Endothelial cell of umbilical vein (primary cell): ENCODE measurements at regions not wholly inside any gene's neighbourhood (a gene's known extent, or its start where the extent isn't known, plus 50 kb on each side); places are given as distances from the start of the nearest gene placed in this dataset.

Experiments
- BruUV-seq: library from RNA; stranded (reverse); fragments of 400-500 nt; replicated peaks from 2 replicates; lab custom pipeline; 2021; lab: Mats Ljungman, UMichigan
- CTCF ChIA-PET: fragments of 300-600, 350-600 bp; sonication (Branson Sonifier 250); formaldehyde crosslinking; loops from one replicate; lab custom pipeline; 2021; ENCODE audit warnings: antibody characterized with exemption, inconsistent platforms; lab: Charles Lee
- POLR2A ChIA-PET: fragments of 300-600, 350-600 bp; sonication (Branson Sonifier 250); formaldehyde crosslinking; loops from one replicate; lab custom pipeline; 2021; ENCODE audit warnings: antibody characterized with exemption, inconsistent platforms; lab: Charles Lee
- DNase-seq: peaks from one replicate; pipeline ENCODE4 v3.0.0-alpha.2; 2011; ENCODE audit warnings: low read depth, low spot score
- FAIRE-seq: peaks from 2 replicates; lab custom pipeline; 2011; peaks lifted over from hg19 to GRCh38; lab: Jason Lieb, UNC
- H2AFZ ChIP-seq: 2 replicates; pipeline ENCODE4 v1.6.0; 2012; ENCODE audit warnings: low read depth, low read length, control low read depth, inconsistent platforms
- H3K27ac ChIP-seq: 2 replicates; pipeline ENCODE4 v1.5.1; 2011; ENCODE audit warnings: low read depth, mild to moderate bottlenecking, control low read depth, low read length, moderate library complexity; ENCODE audit not compliant: insufficient read depth
- H3K27me3 ChIP-seq, 2 experiments: 2 replicates each; pipeline versions ENCODE4 v1.6.0 to v1.6.1; 2011; ENCODE audit warnings: low read length in 2 of 2, mixed read lengths in 1 of 2; ENCODE audit not compliant: control insufficient read depth in 2 of 2, insufficient read depth in 2 of 2
- H3K36me3 ChIP-seq, 2 experiments: 2 replicates in 1 of 2; 3 replicates in 1 of 2; pipeline ENCODE4 v1.5.1; 2011; ENCODE audit warnings: low read length in 2 of 2, mild to moderate bottlenecking in 1 of 2, moderate library complexity in 1 of 2; ENCODE audit not compliant: control insufficient read depth in 2 of 2, insufficient read depth in 2 of 2; ENCODE audit errors: extremely low read depth in 1 of 2
- H3K4me1 ChIP-seq: 3 replicates; pipeline ENCODE4 v1.5.1; 2011; ENCODE audit warnings: mild to moderate bottlenecking, low read length; ENCODE audit not compliant: control insufficient read depth, insufficient read depth; ENCODE audit errors: extremely low read depth
- H3K4me2 ChIP-seq: 2 replicates; pipeline ENCODE4 v1.6.1; 2011; ENCODE audit warnings: low read length, control low read depth, mixed read lengths; ENCODE audit not compliant: insufficient read depth
- H3K4me3 ChIP-seq, 3 experiments: fragments of 200-600 bp in 1 of 3; sonication (generic), shearing (Covaris generic) in 1 of 3; replicated peaks in 1 of 3; 2 replicates each; pipeline ENCODE4 v1.5.1; 2011 to 2016; ENCODE audit warnings: control low read depth in 3 of 3, low read length in 3 of 3, mild to moderate bottlenecking in 2 of 3, inconsistent platforms in 1 of 3, low read depth in 1 of 3, moderate library complexity in 1 of 3; ENCODE audit not compliant: insufficient read depth in 1 of 3
- H3K79me2 ChIP-seq: 2 replicates; pipeline ENCODE4 v1.6.0; 2012; ENCODE audit warnings: low read length, inconsistent platforms; ENCODE audit not compliant: control insufficient read depth, insufficient read depth
- H3K9ac ChIP-seq: replicated peaks from 2 replicates; pipeline ENCODE3; 2011; ENCODE audit warnings: low read length, control low read depth; ENCODE audit not compliant: insufficient read depth; ENCODE audit errors: extremely low read depth
- H3K9me1 ChIP-seq: replicated peaks from 3 replicates; pipeline ENCODE4 v1.6.0; 2011; ENCODE audit warnings: mild to moderate bottlenecking, low read length; ENCODE audit not compliant: control insufficient read depth, insufficient read depth; ENCODE audit errors: extremely low read depth
- H3K9me3 ChIP-seq: replicated peaks from 2 replicates; pipeline ENCODE4 v1.5.1; 2012; ENCODE audit warnings: low read length, inconsistent platforms; ENCODE audit not compliant: control insufficient read depth, insufficient read depth
- H4K20me1 ChIP-seq: replicated peaks from 2 replicates; pipeline ENCODE3; 2011; ENCODE audit warnings: mild to moderate bottlenecking, low read length; ENCODE audit not compliant: control insufficient read depth, insufficient read depth; ENCODE audit errors: extremely low read depth
- EZH2 ChIP-seq: IDR thresholded peaks from 2 replicates; pipeline ENCODE4 v1.6.1; 2012; ENCODE audit warnings: borderline replicate concordance, low read depth, mild to moderate bottlenecking, moderate library complexity, low read length, inconsistent platforms; ENCODE audit not compliant: severe bottlenecking
- FOS ChIP-seq: IDR thresholded peaks from 2 replicates; pipeline ENCODE4 v1.6.1; 2011; ENCODE audit warnings: mild to moderate bottlenecking, low read length, moderate library complexity, borderline replicate concordance; ENCODE audit not compliant: insufficient read depth
- GATA2 ChIP-seq: IDR thresholded peaks from 2 replicates; pipeline ENCODE4 v1.7.0; 2011; ENCODE audit warnings: low read depth, mild to moderate bottlenecking, moderate library complexity, mixed read lengths, low read length; ENCODE audit not compliant: insufficient read length, insufficient read depth
- JUN ChIP-seq: IDR thresholded peaks from 2 replicates; pipeline ENCODE4 v1.6.1; 2011; ENCODE audit warnings: borderline replicate concordance, low read depth; ENCODE audit not compliant: insufficient read length, insufficient read depth
- MYC ChIP-seq: IDR thresholded peaks from one replicate; pipeline ENCODE4 v1.6.1; 2011; ENCODE audit warnings: mild to moderate bottlenecking, low read depth, low read length
- POLR2A ChIP-seq: IDR thresholded peaks from 2 replicates; pipeline ENCODE4 v1.6.1; 2012; ENCODE audit warnings: low read depth, mild to moderate bottlenecking, control low read depth, low read length
- POLR2AphosphoS5 ChIP-seq: IDR thresholded peaks from 2 replicates; pipeline ENCODE4 v1.6.1; 2012; ENCODE audit warnings: low read depth, mild to moderate bottlenecking, control low read depth, low read length, moderate library complexity; ENCODE audit not compliant: insufficient read depth
- dilution Hi-C: fragments of 300-500 bp; cut with MboI; formaldehyde crosslinking; loops from one replicate; pipeline ENCODE4 v1.15.0; 2019; ENCODE audit warnings: low sequenced_read_pairs; ENCODE audit not compliant: extremely low pct_ligation_motif_present
- intact Hi-C: fragments of 100-400 bp; cut with micrococcal nuclease; formaldehyde crosslinking; loops from one replicate; pipeline ENCODE4 v1.10.0; 2022
- TF ChIP-seq, protein P1 (sequence below), 2 donors: IDR thresholded peaks; 1 replicate in 1 of 2; 2 replicates in 1 of 2; pipeline ENCODE4 v1.5.1; 2011; ENCODE audit warnings: low read length in 2 of 2, mild to moderate bottlenecking in 2 of 2, moderate library complexity in 2 of 2, control low read depth in 1 of 2, inconsistent platforms in 1 of 2, low read depth in 1 of 2; ENCODE audit not compliant: insufficient read depth in 1 of 2; ENCODE audit errors: extremely low read depth in 1 of 2
- TF ChIP-seq, protein P2 (sequence below): IDR thresholded peaks from 2 replicates; pipeline ENCODE4 v1.6.1; 2011; ENCODE audit not compliant: insufficient read depth, insufficient read length

DNA sequence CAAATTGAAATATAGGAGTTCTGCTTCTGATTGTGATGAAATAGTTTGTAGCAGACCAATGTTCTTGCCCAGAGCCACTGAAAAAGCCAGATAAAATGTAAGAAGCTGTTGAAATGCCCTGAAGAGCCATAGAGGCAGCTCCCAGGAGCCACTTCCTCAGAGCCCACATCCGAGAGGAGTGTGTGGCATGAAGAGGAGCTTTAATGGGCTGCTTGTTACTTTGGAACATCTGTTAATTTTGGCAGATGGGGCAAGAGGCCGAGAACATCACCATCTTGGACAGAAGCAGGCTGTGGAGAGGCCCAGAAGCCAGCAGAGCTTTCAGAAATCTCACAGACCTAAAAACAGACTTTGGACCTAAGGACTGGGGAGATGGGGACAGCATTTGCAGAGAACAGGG lies 370.8 kb downstream of the GADD45G start:
- no peak overlapping the region for H3K27ac ChIP-seq
- CTCF ChIA-PET, result interaction anchor here (2.1 kb wide), 1 partner anchor 372 kb away, joined by 8 read pairs; no protein-coding TSS in a partner anchor
- no peak overlapping the region for H3K4me2 ChIP-seq
- TF ChIP-seq JUN (no peak), FOS (no peak)
- TF ChIP-seq, protein P1, sequence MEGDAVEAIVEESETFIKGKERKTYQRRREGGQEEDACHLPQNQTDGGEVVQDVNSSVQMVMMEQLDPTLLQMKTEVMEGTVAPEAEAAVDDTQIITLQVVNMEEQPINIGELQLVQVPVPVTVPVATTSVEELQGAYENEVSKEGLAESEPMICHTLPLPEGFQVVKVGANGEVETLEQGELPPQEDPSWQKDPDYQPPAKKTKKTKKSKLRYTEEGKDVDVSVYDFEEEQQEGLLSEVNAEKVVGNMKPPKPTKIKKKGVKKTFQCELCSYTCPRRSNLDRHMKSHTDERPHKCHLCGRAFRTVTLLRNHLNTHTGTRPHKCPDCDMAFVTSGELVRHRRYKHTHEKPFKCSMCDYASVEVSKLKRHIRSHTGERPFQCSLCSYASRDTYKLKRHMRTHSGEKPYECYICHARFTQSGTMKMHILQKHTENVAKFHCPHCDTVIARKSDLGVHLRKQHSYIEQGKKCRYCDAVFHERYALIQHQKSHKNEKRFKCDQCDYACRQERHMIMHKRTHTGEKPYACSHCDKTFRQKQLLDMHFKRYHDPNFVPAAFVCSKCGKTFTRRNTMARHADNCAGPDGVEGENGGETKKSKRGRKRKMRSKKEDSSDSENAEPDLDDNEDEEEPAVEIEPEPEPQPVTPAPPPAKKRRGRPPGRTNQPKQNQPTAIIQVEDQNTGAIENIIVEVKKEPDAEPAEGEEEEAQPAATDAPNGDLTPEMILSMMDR (IDR thresholded peaks at IDR 0.05; ENCODE audit: extremely low read depth in 1 of 2, insufficient read depth in 1 of 2, low read depth in 1 of 2, low read length in 2 of 2), result no peak
- TF ChIP-seq, protein P2, sequence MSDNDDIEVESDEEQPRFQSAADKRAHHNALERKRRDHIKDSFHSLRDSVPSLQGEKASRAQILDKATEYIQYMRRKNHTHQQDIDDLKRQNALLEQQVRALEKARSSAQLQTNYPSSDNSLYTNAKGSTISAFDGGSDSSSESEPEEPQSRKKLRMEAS, result no peak
- H3K79me2 ChIP-seq, result no peaks in the 10 kb centered on the region
- no peak overlapping the region for H2AFZ ChIP-seq
- H3K9me3 ChIP-seq, result no peaks in the 10 kb centered on the region
- dilution Hi-C loops, result no loop called here
- H3K4me3 ChIP-seq, result no peak overlapping the region
- intact Hi-C loops, result loop anchor here (10.0 kb wide), 1 partner anchor 129 kb away; no protein-coding TSS in a partner anchor
- no peaks in the 10 kb centered on the region for H3K4me1 ChIP-seq
- H3K9me1 ChIP-seq, result no peaks in the 10 kb centered on the region
- H4K20me1 ChIP-seq, result no peaks in the 10 kb centered on the region
- H3K27me3 ChIP-seq, result no peaks in the 10 kb centered on the region
- no peak overlapping the region for H3K9ac ChIP-seq
- no TSS peak for BruUV-seq
- FAIRE-seq (no peak), DNase-seq (no peak)
- POLR2A ChIA-PET, result no interaction called here
- no peaks in the 10 kb centered on the region for H3K36me3 ChIP-seq

DNA sequence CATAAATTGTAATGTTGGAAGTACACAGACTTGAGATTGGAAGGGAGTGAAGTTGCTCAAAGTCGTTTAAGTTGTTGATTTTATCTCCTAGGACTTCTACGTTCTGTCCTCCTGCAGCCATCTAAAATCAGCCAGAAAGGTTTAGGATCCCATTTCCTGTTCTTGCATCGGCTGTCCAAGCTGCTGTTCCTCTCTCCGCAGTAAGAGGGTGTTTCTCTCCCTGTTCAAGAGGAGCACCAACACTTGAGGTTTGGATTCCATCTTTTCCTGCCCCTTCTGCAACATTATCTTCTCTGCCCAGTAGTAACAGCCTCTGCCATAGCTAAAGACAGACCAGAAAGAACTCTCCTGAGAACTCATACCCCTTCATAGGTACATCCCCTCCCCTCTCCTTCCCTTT lies 373.4 kb downstream of the GADD45G start:
- no peaks in the 10 kb centered on the region for H3K36me3 ChIP-seq
- H3K9ac ChIP-seq, result no peak overlapping the region
- CTCF ChIA-PET, result interaction anchor here (1.3 kb wide), 1 partner anchor 380 kb away, joined by 4 read pairs; no protein-coding TSS in a partner anchor
- no peak for TF ChIP-seq GATA2
- TF ChIP-seq POLR2AphosphoS5, result no peak
- TF ChIP-seq POLR2A, result no peak
- TF ChIP-seq, protein P2, result no peak
- TF ChIP-seq MYC, result no peak
- TF ChIP-seq JUN, result no peak
- TF ChIP-seq EZH2, result no peak
- no peak for TF ChIP-seq FOS
- BruUV-seq, result no TSS peak
- no peaks in the 10 kb centered on the region for H3K4me1 ChIP-seq
- peak; percentile 44 for FAIRE-seq
- intact Hi-C loops (loop anchor here (10.0 kb wide), 1 partner anchor 127 kb away; no protein-coding TSS in a partner anchor), dilution Hi-C loops (no loop called here)
- no peak overlapping the region for H3K27ac ChIP-seq
- no peaks in the 10 kb centered on the region for H3K79me2 ChIP-seq
- H3K9me1 ChIP-seq, result no peaks in the 10 kb centered on the region
- DNase-seq, result no peak
- H3K9me3 ChIP-seq, result no peaks in the 10 kb centered on the region
- no peaks in the 10 kb centered on the region for H3K27me3 ChIP-seq
- no peak overlapping the region for H3K4me3 ChIP-seq
- POLR2A ChIA-PET, result no interaction called here
- H2AFZ ChIP-seq, result no peak overlapping the region
- H4K20me1 ChIP-seq, result no peaks in the 10 kb centered on the region
- H3K4me2 ChIP-seq, result no peak overlapping the region
